Neural progenitor cell (in vitro differentiated cells): ENCODE measurements at regions not wholly inside any gene's neighbourhood (a gene's known extent, or its start where the extent isn't known, plus 50 kb on each side); places are given as distances from the start of the nearest gene placed in this dataset.

Experiments
- EZH2 ChIP-seq: fragments of 200-600 bp; sonication (generic); IDR thresholded peaks from 2 replicates; pipeline ENCODE4 v1.6.1; 2017; ENCODE audit warnings: antibody characterized with exemption, mild to moderate bottlenecking, moderate library complexity
- TF ChIP-seq, protein P1 (sequence below): fragments of 200-600 bp; sonication (generic); IDR thresholded peaks from 2 replicates; pipeline ENCODE4 v1.5.1; 2017; ENCODE audit warnings: antibody characterized with exemption, mild to moderate bottlenecking

- no peak for TF ChIP-seq EZH2
- TF ChIP-seq, protein P1, sequence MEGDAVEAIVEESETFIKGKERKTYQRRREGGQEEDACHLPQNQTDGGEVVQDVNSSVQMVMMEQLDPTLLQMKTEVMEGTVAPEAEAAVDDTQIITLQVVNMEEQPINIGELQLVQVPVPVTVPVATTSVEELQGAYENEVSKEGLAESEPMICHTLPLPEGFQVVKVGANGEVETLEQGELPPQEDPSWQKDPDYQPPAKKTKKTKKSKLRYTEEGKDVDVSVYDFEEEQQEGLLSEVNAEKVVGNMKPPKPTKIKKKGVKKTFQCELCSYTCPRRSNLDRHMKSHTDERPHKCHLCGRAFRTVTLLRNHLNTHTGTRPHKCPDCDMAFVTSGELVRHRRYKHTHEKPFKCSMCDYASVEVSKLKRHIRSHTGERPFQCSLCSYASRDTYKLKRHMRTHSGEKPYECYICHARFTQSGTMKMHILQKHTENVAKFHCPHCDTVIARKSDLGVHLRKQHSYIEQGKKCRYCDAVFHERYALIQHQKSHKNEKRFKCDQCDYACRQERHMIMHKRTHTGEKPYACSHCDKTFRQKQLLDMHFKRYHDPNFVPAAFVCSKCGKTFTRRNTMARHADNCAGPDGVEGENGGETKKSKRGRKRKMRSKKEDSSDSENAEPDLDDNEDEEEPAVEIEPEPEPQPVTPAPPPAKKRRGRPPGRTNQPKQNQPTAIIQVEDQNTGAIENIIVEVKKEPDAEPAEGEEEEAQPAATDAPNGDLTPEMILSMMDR: no peak
These were observed 338.2 kb upstream of the TARS1 start for GRCh38 chr5:33102551-33102950.
